Activated B cell treated with CpG ODN at 0.5 μM for 24 hours (primary cell): ENCODE measurements at regions not wholly inside any gene's neighbourhood (a gene's known extent, or its start where the extent isn't known, plus 50 kb on each side); places are given as distances from the start of the nearest gene placed in this dataset.

Experiments used
- ATAC-seq: fragments of 200-7000 bp; cut with Tn5 transposase; one replicate; pipeline ENCODE4 v1.10.0; 2021; ENCODE audit warnings: low read depth, mild to moderate bottlenecking, moderate library complexity
- CTCF ChIA-PET: fragments of 350-600 bp; sonication (Branson Sonifier 250); formaldehyde crosslinking; loops from one replicate; lab custom pipeline; 2021; ENCODE audit warnings: antibody characterized with exemption; lab: Charles Lee
- POLR2A ChIA-PET: fragments of 350-600 bp; sonication (Branson Sonifier 250); formaldehyde crosslinking; loops from one replicate; lab custom pipeline; 2021; ENCODE audit warnings: antibody characterized with exemption; lab: Charles Lee
- DNase-seq: peaks from one replicate; pipeline ENCODE4 v3.0.0; 2022
- H3K27ac Mint-ChIP-seq: one replicate; pipeline ENCODE4 v1.8.0; 2020; ENCODE audit warnings: mixed read lengths
- H3K27me3 Mint-ChIP-seq: one replicate; pipeline ENCODE4 v1.8.0; 2021; ENCODE audit warnings: mixed read lengths
- H3K36me3 Mint-ChIP-seq: one replicate; pipeline ENCODE4 v1.8.0; 2021; ENCODE audit warnings: low read depth, mixed read lengths
- H3K4me1 Mint-ChIP-seq: one replicate; pipeline ENCODE4 v1.8.0; 2021; ENCODE audit warnings: mixed read lengths
- H3K4me3 Mint-ChIP-seq: one replicate; pipeline ENCODE4 v1.8.0; 2020; ENCODE audit warnings: mild to moderate bottlenecking, mixed read lengths
- H3K9me3 Mint-ChIP-seq: one replicate; pipeline ENCODE4 v1.8.0; 2020; ENCODE audit warnings: mixed read lengths
- intact Hi-C: fragments of 100-400 bp; cut with micrococcal nuclease; formaldehyde crosslinking; loops from one replicate; pipeline ENCODE4 v1.15.1; 2024
- TF ChIP-seq, protein P1 (sequence below): fragments of 200-600 bp; IDR thresholded peaks from one replicate; pipeline ENCODE4 v1.8.0; 2022; ENCODE audit warnings: antibody characterized with exemption, mild to moderate bottlenecking

DNA sequence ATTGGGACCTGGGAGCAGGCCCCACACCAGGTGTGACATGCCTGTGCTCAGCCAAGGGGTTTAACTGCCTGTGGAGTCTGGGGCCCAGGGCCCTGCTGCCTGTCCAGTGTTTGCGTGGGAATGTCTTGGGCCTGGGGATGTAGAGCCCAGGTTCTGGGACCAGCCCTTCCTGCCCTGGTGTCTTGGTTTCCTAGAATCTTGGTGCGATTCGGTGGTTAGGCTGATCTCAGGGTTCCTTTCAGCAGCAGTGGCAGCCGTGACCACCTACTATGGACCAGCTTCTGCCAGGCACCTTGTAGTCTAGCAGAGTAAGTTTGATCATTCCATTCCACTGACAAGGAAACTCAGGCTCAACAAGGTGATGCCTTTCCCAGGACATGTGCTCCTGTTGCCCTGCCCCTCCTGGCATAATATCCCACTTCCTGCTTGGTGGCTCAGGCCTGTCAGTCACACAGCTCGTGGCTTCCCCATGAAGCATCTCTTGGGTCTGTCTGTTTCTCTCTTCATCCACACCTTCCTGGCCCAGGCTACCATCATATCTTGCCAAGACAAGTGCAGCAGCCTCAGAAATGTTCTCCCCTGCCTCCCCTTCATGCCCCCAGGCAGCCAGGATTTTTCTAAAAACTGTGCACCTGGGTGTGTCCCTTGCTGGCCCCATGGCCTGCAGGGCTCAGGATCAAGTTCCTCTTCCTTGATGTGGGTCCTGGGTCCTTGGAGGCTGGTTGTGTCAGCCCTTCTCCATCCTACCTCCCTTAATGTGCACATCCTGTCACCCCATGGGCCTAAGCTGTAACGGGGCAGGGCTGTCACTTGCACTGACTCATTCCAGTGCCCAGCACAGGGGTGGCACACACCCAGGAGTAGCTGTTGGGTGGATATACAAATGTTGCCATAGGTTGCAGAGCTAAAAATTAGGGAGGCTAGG lies 101.6 kb downstream of the SLC25A47 start:
- no peaks in the 10 kb centered on the region for H3K27me3 Mint-ChIP-seq
- no peaks in the 10 kb centered on the region for H3K4me1 Mint-ChIP-seq
- ATAC-seq, result no peak
- no peak overlapping the region for H3K4me3 Mint-ChIP-seq
- H3K27ac Mint-ChIP-seq, result no peak overlapping the region
- no peak for DNase-seq
- no peaks in the 10 kb centered on the region for H3K9me3 Mint-ChIP-seq
- intact Hi-C loops, result no loop called here
- ChIA-PET POLR2A (no interaction called here), CTCF (no interaction called here)
- peaks cover 4% of the 10 kb centered on the region for H3K36me3 Mint-ChIP-seq
- TF ChIP-seq, protein P1, sequence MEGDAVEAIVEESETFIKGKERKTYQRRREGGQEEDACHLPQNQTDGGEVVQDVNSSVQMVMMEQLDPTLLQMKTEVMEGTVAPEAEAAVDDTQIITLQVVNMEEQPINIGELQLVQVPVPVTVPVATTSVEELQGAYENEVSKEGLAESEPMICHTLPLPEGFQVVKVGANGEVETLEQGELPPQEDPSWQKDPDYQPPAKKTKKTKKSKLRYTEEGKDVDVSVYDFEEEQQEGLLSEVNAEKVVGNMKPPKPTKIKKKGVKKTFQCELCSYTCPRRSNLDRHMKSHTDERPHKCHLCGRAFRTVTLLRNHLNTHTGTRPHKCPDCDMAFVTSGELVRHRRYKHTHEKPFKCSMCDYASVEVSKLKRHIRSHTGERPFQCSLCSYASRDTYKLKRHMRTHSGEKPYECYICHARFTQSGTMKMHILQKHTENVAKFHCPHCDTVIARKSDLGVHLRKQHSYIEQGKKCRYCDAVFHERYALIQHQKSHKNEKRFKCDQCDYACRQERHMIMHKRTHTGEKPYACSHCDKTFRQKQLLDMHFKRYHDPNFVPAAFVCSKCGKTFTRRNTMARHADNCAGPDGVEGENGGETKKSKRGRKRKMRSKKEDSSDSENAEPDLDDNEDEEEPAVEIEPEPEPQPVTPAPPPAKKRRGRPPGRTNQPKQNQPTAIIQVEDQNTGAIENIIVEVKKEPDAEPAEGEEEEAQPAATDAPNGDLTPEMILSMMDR, result no peak

DNA sequence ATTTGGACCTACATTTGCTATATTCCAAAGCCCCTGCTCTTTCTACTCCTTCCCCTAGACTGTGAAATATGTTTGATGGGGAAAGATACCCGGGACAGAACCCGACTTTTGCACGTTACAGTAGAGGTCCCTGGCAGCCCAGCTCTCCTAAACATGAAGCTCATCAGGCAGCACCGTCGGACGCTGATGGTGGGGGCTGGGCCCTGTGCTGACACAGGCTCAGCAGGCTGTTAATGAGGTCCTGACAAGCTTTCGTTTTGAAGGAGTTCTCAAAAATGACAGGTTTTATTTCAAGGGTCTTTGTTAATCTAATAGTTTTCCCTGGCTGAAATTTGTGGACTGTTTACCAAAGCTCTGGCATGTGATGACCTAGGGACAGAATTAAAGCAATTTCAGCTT lies 102.3 kb downstream of the SLC25A47 start:
- H3K4me3 Mint-ChIP-seq, result no peak overlapping the region
- H3K27ac Mint-ChIP-seq, result no peak overlapping the region
- no peak for ATAC-seq
- ChIA-PET CTCF (no interaction called here), POLR2A (no interaction called here)
- intact Hi-C loops, result no loop called here
- no peaks in the 10 kb centered on the region for H3K27me3 Mint-ChIP-seq
- TF ChIP-seq, protein P1, result no peak
- peaks cover 4% of the 10 kb centered on the region for H3K36me3 Mint-ChIP-seq
- H3K9me3 Mint-ChIP-seq, result no peaks in the 10 kb centered on the region
- no peaks in the 10 kb centered on the region for H3K4me1 Mint-ChIP-seq
- DNase-seq, result no peak

DNA sequence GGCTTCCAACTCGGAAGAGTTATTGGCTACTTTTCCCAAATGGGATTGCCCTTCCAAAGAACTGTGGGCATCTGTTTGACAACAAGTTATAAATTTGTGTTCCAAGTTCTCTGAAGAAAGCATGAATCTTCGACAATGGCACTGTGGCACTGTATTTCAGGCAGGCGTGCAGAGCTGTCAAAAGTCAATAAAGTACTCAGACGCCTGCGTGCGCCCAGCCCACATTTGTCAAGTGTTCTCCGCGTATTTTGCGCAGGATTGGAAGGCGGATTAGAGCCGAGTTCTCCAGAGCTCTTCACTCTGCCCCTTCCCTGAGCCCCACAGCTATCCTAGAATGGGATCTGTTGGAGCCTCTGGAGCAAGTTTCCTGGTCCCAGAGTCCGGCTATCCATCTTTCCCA lies 103.2 kb downstream of the SLC25A47 start:
- DNase-seq (no peak), ATAC-seq (no peak)
- no peaks in the 10 kb centered on the region for H3K9me3 Mint-ChIP-seq
- intact Hi-C loops, result no loop called here
- H3K36me3 Mint-ChIP-seq, result peaks cover 4% of the 10 kb centered on the region
- TF ChIP-seq, protein P1, result no peak
- ChIA-PET POLR2A (no interaction called here), CTCF (no interaction called here)
- no peak overlapping the region for H3K27ac Mint-ChIP-seq
- no peaks in the 10 kb centered on the region for H3K27me3 Mint-ChIP-seq
- no peak overlapping the region for H3K4me3 Mint-ChIP-seq
- no peaks in the 10 kb centered on the region for H3K4me1 Mint-ChIP-seq

DNA sequence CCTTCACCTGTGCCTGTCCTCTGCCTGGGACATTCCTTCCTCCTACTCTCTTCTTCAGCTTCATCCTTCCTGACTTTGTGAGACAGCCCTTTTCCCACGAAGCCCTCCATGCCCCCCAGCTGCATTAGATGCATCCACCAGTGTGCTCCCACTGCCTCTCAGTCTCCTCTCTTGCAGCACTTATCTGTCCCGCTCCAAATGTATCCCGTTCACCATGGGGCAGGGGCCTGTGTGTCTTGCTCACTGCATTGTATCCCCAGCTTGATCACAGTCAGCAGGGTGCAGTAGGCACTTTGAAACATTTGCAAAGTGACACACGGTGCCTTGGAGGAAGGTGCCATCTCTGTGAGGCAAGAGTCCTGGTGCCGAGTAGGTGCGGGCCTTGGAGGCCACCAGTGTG lies 104.0 kb downstream of the SLC25A47 start:
- intact Hi-C loops, result no loop called here
- no peak for DNase-seq
- POLR2A ChIA-PET, result interaction anchor here (0.6 kb wide), 1 partner anchor 117 kb away, joined by 3 read pairs; no protein-coding TSS in a partner anchor
- TF ChIP-seq, protein P1, result no peak
- ATAC-seq, result no peak
- no peaks in the 10 kb centered on the region for H3K27me3 Mint-ChIP-seq
- H3K4me3 Mint-ChIP-seq, result no peak overlapping the region
- H3K27ac Mint-ChIP-seq, result no peak overlapping the region
- CTCF ChIA-PET, result no interaction called here
- H3K36me3 Mint-ChIP-seq, result peaks cover 4% of the 10 kb centered on the region
- H3K4me1 Mint-ChIP-seq, result no peaks in the 10 kb centered on the region
- H3K9me3 Mint-ChIP-seq, result no peaks in the 10 kb centered on the region

DNA sequence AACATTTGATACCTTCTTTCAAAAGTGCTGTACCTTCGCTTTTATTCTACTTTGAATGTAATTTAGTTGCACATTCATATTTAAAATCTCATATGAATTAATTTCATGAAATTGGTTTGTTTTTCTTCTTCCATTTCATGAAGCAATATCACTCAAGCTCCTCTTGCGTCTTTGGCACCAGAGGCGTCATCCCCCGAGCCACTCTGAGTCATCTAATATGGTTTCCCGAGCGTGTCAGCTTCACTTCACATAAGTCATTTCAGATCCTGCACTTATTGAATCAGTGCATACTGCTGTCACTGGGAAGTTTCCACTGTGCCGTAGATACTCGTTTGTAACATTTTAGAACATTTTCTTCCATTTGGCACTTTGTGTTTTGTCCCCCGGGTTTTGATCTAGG lies 105.6 kb downstream of the SLC25A47 start:
- TF ChIP-seq, protein P1, result no peak

More for the DNA sequence above, 105.6 kb downstream of the SLC25A47 start:
- CTCF ChIA-PET, result no interaction called here
- no peak overlapping the region for H3K27ac Mint-ChIP-seq
- POLR2A ChIA-PET, result no interaction called here
- ATAC-seq (no peak), DNase-seq (no peak)
- intact Hi-C loops, result no loop called here
- H3K4me1 Mint-ChIP-seq, result no peaks in the 10 kb centered on the region
- H3K36me3 Mint-ChIP-seq, result peaks cover 4% of the 10 kb centered on the region
- no peak overlapping the region for H3K4me3 Mint-ChIP-seq
- H3K27me3 Mint-ChIP-seq, result no peaks in the 10 kb centered on the region
- H3K9me3 Mint-ChIP-seq, result no peaks in the 10 kb centered on the region
